H1 (cell line): ENCODE measurements at regions not wholly inside any gene's neighbourhood (a gene's known extent, or its start where the extent isn't known, plus 50 kb on each side); places are given as distances from the start of the nearest gene placed in this dataset.

Source experiments
- CTBP2 ChIP-seq: IDR thresholded peaks from 2 replicates; pipeline ENCODE4 v1.7.0; 2011; ENCODE audit warnings: borderline replicate concordance, mild to moderate bottlenecking, moderate library complexity, mixed read lengths, low read length; ENCODE audit not compliant: insufficient read depth, insufficient read length
- HDAC2 ChIP-seq, 2 experiments: fragments of 300-600 bp in 1 of 2; sonication (generic) in 1 of 2; IDR thresholded peaks; 2 replicates each; pipeline ENCODE4 v1.6.1; 2011 to 2012; ENCODE audit warnings: low read depth in 2 of 2, low read length in 2 of 2, mild to moderate bottlenecking in 2 of 2, moderate library complexity in 2 of 2, borderline replicate concordance in 1 of 2, inconsistent platforms in 1 of 2
- KDM1A ChIP-seq: fragments of 200-600, 300-600 bp; sonication (generic); IDR thresholded peaks from 2 replicates; pipeline ENCODE4 v1.7.1; 2016; ENCODE audit warnings: mild to moderate bottlenecking, low read length, borderline replicate concordance
- NANOG ChIP-seq: IDR thresholded peaks from 2 replicates; pipeline ENCODE4 v1.6.1; 2011; ENCODE audit warnings: low read length, low read depth, mild to moderate bottlenecking, inconsistent platforms; ENCODE audit not compliant: insufficient read depth, poor library complexity, severe bottlenecking
- PHF8 ChIP-seq: fragments of 200-600 bp; sonication (generic); conservative IDR thresholded peaks from 2 replicates; pipeline ENCODE4 v1.7.1; 2012; ENCODE audit warnings: low read depth, mild to moderate bottlenecking, inconsistent platforms, low read length, moderate library complexity
- SRF ChIP-seq: IDR thresholded peaks from 2 replicates; pipeline ENCODE4 v1.6.1; 2011; ENCODE audit warnings: mild to moderate bottlenecking, low read depth, low read length, moderate library complexity
- TEAD4 ChIP-seq: IDR thresholded peaks from 2 replicates; pipeline ENCODE4 v1.6.1; 2012; ENCODE audit warnings: low read depth, low read length, inconsistent platforms, mixed read lengths
- ZNF274 ChIP-seq: IDR thresholded peaks from 2 replicates; pipeline ENCODE4 v1.7.0; 2012; ENCODE audit warnings: low read length, borderline replicate concordance; ENCODE audit errors: extremely low read depth
- TF ChIP-seq, protein P1 (sequence below): IDR thresholded peaks from 2 replicates; pipeline ENCODE4 v1.6.1; 2012; ENCODE audit warnings: inconsistent platforms

DNA sequence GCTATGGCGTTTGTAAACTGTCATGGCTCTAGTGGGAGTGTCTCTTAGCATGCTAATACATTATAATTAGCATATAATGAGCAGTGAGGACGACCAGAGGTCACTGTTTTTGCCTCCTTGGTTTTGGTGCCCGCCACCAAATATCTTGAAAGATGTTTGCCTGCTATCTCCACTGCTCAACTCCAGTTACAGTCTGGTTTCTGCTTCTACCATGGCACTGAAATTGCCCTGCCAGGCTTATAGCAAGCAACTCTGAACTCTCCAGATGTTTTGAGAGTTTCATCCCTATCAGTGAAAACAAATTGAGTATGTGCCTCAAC, 122.1 kb upstream of the SPRY4 start (continued):
- TF ChIP-seq, protein P1, sequence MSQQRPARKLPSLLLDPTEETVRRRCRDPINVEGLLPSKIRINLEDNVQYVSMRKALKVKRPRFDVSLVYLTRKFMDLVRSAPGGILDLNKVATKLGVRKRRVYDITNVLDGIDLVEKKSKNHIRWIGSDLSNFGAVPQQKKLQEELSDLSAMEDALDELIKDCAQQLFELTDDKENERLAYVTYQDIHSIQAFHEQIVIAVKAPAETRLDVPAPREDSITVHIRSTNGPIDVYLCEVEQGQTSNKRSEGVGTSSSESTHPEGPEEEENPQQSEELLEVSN = no peak
- TF ChIP-seq NANOG (no peak), TEAD4 (no peak), HDAC2 (IDR thresholded peaks at IDR 0.05; ENCODE audit: borderline replicate concordance in 1 of 2, low read depth in 2 of 2, low read length in 2 of 2) (no peak), SRF (no peak), ZNF274 (no peak), PHF8 (no peak), CTBP2 (no peak), KDM1A (no peak)
